Loucy (cell line): ENCODE measurements at regions not wholly inside any gene's neighbourhood (a gene's known extent, or its start where the extent isn't known, plus 50 kb on each side); places are given as distances from the start of the nearest gene placed in this dataset.

ENCODE experiments used
- H2AFZ ChIP-seq: fragments of 200-600 bp; sonication (generic); 2 replicates; pipeline ENCODE4 v1.6.0; 2016; ENCODE audit warnings: antibody characterized with exemption, mild to moderate bottlenecking, low read length, moderate library complexity
- H3F3A ChIP-seq: fragments of 200-600 bp; 2 replicates; pipeline ENCODE4 v1.6.0; 2016; ENCODE audit warnings: antibody characterized with exemption, low read depth, mild to moderate bottlenecking
- H3K27me3 ChIP-seq: fragments of 200-600 bp; sonication (generic); 2 replicates; pipeline ENCODE4 v1.6.1; 2014; ENCODE audit warnings: low read length, mild to moderate bottlenecking; ENCODE audit not compliant: insufficient read depth, poor library complexity, severe bottlenecking
- H3K36me3 ChIP-seq: fragments of 200-600 bp; sonication (generic); 2 replicates; pipeline ENCODE4 v1.6.1; 2016; ENCODE audit warnings: low read length; ENCODE audit not compliant: insufficient read depth
- H3K4me1 ChIP-seq: fragments of 200-600 bp; sonication (generic); 2 replicates; pipeline ENCODE4 v1.5.1; 2014; ENCODE audit warnings: low read length, mild to moderate bottlenecking; ENCODE audit not compliant: insufficient read depth, poor library complexity, severe bottlenecking
- H3K4me2 ChIP-seq: fragments of 200-600 bp; sonication (generic); 2 replicates; pipeline ENCODE4 v1.6.0; 2014; ENCODE audit warnings: antibody characterized with exemption, low read length, low read depth, mild to moderate bottlenecking; ENCODE audit not compliant: poor library complexity, severe bottlenecking
- H3K4me3 ChIP-seq: fragments of 200-600 bp; sonication (generic); 2 replicates; pipeline ENCODE4 v1.5.1; 2014; ENCODE audit warnings: low read length, mild to moderate bottlenecking, mixed read lengths; ENCODE audit not compliant: poor library complexity, severe bottlenecking
- H3K79me2 ChIP-seq: fragments of 200-600 bp; sonication (generic); 2 replicates; pipeline ENCODE4 v1.6.1; 2014; ENCODE audit warnings: low read length; ENCODE audit not compliant: insufficient read depth
- H3K9ac ChIP-seq: fragments of 200-600 bp; sonication (generic); 2 replicates; pipeline ENCODE4 v1.6.0; 2014; ENCODE audit warnings: mild to moderate bottlenecking, low read depth, low read length, moderate library complexity; ENCODE audit not compliant: poor library complexity, severe bottlenecking
- H3K9me2 ChIP-seq: fragments of 200-600 bp; sonication (generic); replicated peaks from 2 replicates; pipeline ENCODE4 v1.6.1; 2016; ENCODE audit warnings: low read depth, low read length, mixed read lengths
- H3K9me3 ChIP-seq: fragments of 200-600 bp; sonication (generic); 2 replicates; pipeline ENCODE4 v1.6.1; 2014; ENCODE audit warnings: mild to moderate bottlenecking, antibody characterized with exemption, low read length, low read depth; ENCODE audit not compliant: insufficient read depth
- H4K20me1 ChIP-seq: fragments of 200-600 bp; sonication (generic); 2 replicates; pipeline ENCODE4 v1.6.0; 2014; ENCODE audit warnings: antibody characterized with exemption, low read length, mild to moderate bottlenecking; ENCODE audit not compliant: insufficient read depth, poor library complexity, severe bottlenecking
- CTCF ChIP-seq: fragments of 200-600 bp; sonication (generic); conservative IDR thresholded peaks from 2 replicates; pipeline ENCODE4 v1.5.1; 2014; ENCODE audit warnings: mild to moderate bottlenecking, antibody characterized with exemption, low read length
- EZH2phosphoT487 ChIP-seq: fragments of 200-600 bp; IDR thresholded peaks from 2 replicates; pipeline ENCODE4 v1.6.1; 2018; ENCODE audit warnings: antibody characterized with exemption, mild to moderate bottlenecking, moderate library complexity, borderline replicate concordance

- H3K27me3 ChIP-seq = no peaks in the 10 kb centered on the region
- no peaks in the 10 kb centered on the region for H3K79me2 ChIP-seq
- TF ChIP-seq EZH2phosphoT487 = no peak
- TF ChIP-seq CTCF = no peak
- no peaks in the 10 kb centered on the region for H3K9me2 ChIP-seq
- no peaks in the 10 kb centered on the region for H3K4me1 ChIP-seq
- H2AFZ ChIP-seq = no peak overlapping the region
- no peak overlapping the region for H3K4me2 ChIP-seq
- H3F3A ChIP-seq = no peaks in the 10 kb centered on the region
- no peak overlapping the region for H3K9ac ChIP-seq
- H3K36me3 ChIP-seq = no peaks in the 10 kb centered on the region
- no peaks in the 10 kb centered on the region for H4K20me1 ChIP-seq
- no peak overlapping the region for H3K4me3 ChIP-seq
- H3K9me3 ChIP-seq = no peaks in the 10 kb centered on the region
Observed at GRCh38 chr2:23093513-23093912, 291.5 kb upstream of the KLHL29 start.

GRCh38 chr2:23096906-23097602, 287.9 kb upstream of the KLHL29 start:
- TF ChIP-seq CTCF (no peak), EZH2phosphoT487 (no peak)
- Histone ChIP-seq H4K20me1 (no peaks in the 10 kb centered on the region), H3K4me3 (no peak overlapping the region), H3K9me2 (no peaks in the 10 kb centered on the region), H3F3A (no peaks in the 10 kb centered on the region), H3K9me3 (no peaks in the 10 kb centered on the region), H3K9ac (no peak overlapping the region), H3K79me2 (no peaks in the 10 kb centered on the region), H3K4me2 (no peak overlapping the region), H3K27me3 (no peaks in the 10 kb centered on the region), H2AFZ (no peak overlapping the region), H3K36me3 (no peaks in the 10 kb centered on the region), H3K4me1 (no peaks in the 10 kb centered on the region)

GRCh38 chr2:23100406-23100805, 284.6 kb upstream of the KLHL29 start:
- Histone ChIP-seq H3K9me2 (no peaks in the 10 kb centered on the region), H3K4me1 (no peaks in the 10 kb centered on the region), H3K9me3 (no peaks in the 10 kb centered on the region), H2AFZ (no peak overlapping the region), H3F3A (no peaks in the 10 kb centered on the region), H3K4me3 (no peak overlapping the region), H3K27me3 (no peaks in the 10 kb centered on the region), H3K9ac (no peak overlapping the region), H3K36me3 (no peaks in the 10 kb centered on the region), H3K4me2 (no peak overlapping the region), H4K20me1 (no peaks in the 10 kb centered on the region), H3K79me2 (no peaks in the 10 kb centered on the region)
- TF ChIP-seq CTCF (no peak), EZH2phosphoT487 (no peak)
